Mucosa of descending colon (tissue), 3 donors: ENCODE measurements at regions not wholly inside any gene's neighbourhood (a gene's known extent, or its start where the extent isn't known, plus 50 kb on each side); places are given as distances from the start of the nearest gene placed in this dataset.

ENCODE experiments used
- ATAC-seq: fragments of 200-7000 bp; cut with Tn5 transposase; one replicate; pipeline ENCODE4 v1.9.1; 2020; ENCODE audit warnings: mild to moderate bottlenecking, moderate library complexity
- DNase-seq, 3 donors: peaks; one replicate each; pipeline ENCODE4 v3.0.0-alpha.2; 2020
- H3K36me3 ChIP-seq: fragments of 200-600 bp; one replicate; pipeline ENCODE4 v1.8.0; 2021; ENCODE audit warnings: low read depth, mild to moderate bottlenecking
- H3K4me1 ChIP-seq: fragments of 200-600 bp; one replicate; pipeline ENCODE4 v1.8.0; 2021; ENCODE audit warnings: low read depth, mild to moderate bottlenecking
- H3K4me3 ChIP-seq: fragments of 200-600 bp; one replicate; pipeline ENCODE4 v1.8.0; 2021; ENCODE audit warnings: mild to moderate bottlenecking
- H3K9me3 ChIP-seq: fragments of 200-600 bp; one replicate; pipeline ENCODE4 v1.8.0; 2021; ENCODE audit warnings: mild to moderate bottlenecking
- CTCF ChIP-seq: fragments of 200-600 bp; IDR thresholded peaks from one replicate; pipeline ENCODE4 v1.8.0; 2022; ENCODE audit warnings: antibody characterized with exemption, mild to moderate bottlenecking
- intact Hi-C, 2 donors: fragments of 100-400 bp; cut with DNase I in 1 of 2; cut with micrococcal nuclease in 1 of 2; formaldehyde crosslinking; loops; one replicate each; pipeline versions ENCODE4 v1.11.0 to v1.11.1; 2022; cut with DNase I, micrococcal nuclease
- donor health status: DM: no; HTN: no; CAD: no; lungs with moderate emphysema.
- donor health status: DM: no; HTN: no; CAD: no.
- donor health status: DM: no; HTN: yes; CAD: no.

- no peak overlapping the region for H3K4me3 ChIP-seq
- no peaks in the 10 kb centered on the region for H3K9me3 ChIP-seq
- TF ChIP-seq CTCF = no peak
- intact Hi-C loops = no loop called here
- H3K36me3 ChIP-seq = no peaks in the 10 kb centered on the region
- ATAC-seq (no peak), DNase-seq (no peak)
- H3K4me1 ChIP-seq = no peaks in the 10 kb centered on the region
These were observed 107.8 kb upstream of the GAS1 start for GRCh38 chr9:87054999-87055686.

- Histone ChIP-seq H3K4me3 (no peak overlapping the region), H3K9me3 (no peaks in the 10 kb centered on the region), H3K36me3 (no peaks in the 10 kb centered on the region), H3K4me1 (no peaks in the 10 kb centered on the region)
- DNase-seq (no peak), ATAC-seq (no peak)
- TF ChIP-seq CTCF = no peak
- intact Hi-C loops = no loop called here
These were observed 112.5 kb upstream of the GAS1 start for GRCh38 chr9:87059772-87060171.

GRCh38 chr9:87062746-87063145, 115.4 kb upstream of the GAS1 start:
- intact Hi-C loops = no loop called here
- ATAC-seq = no peak
- TF ChIP-seq CTCF = no peak
- Histone ChIP-seq H3K36me3 (no peaks in the 10 kb centered on the region), H3K4me3 (no peak overlapping the region), H3K9me3 (no peaks in the 10 kb centered on the region), H3K4me1 (no peaks in the 10 kb centered on the region)
- no peak for DNase-seq

- no peaks in the 10 kb centered on the region for H3K4me1 ChIP-seq
- DNase-seq (no peak), ATAC-seq (no peak)
- intact Hi-C loops = no loop called here
- H3K4me3 ChIP-seq = no peak overlapping the region
- H3K9me3 ChIP-seq = no peaks in the 10 kb centered on the region
- no peaks in the 10 kb centered on the region for H3K36me3 ChIP-seq
- no peak for TF ChIP-seq CTCF
These were observed 115.9 kb upstream of the GAS1 start for GRCh38 chr9:87063246-87063645.

GRCh38 chr9:87063871-87064270, 116.6 kb upstream of the GAS1 start:
- ATAC-seq = no peak
- intact Hi-C loops = no loop called here
- Histone ChIP-seq H3K9me3 (no peaks in the 10 kb centered on the region), H3K4me1 (no peaks in the 10 kb centered on the region), H3K36me3 (no peaks in the 10 kb centered on the region), H3K4me3 (no peak overlapping the region)
- no peak for DNase-seq
- TF ChIP-seq CTCF = no peak

- H3K4me1 ChIP-seq = no peaks in the 10 kb centered on the region
- ATAC-seq (no peak), DNase-seq (no peak)
- no peak for TF ChIP-seq CTCF
- no peak overlapping the region for H3K4me3 ChIP-seq
- no peaks in the 10 kb centered on the region for H3K36me3 ChIP-seq
- no peaks in the 10 kb centered on the region for H3K9me3 ChIP-seq
- intact Hi-C loops = no loop called here
These were observed 117.0 kb upstream of the GAS1 start for GRCh38 chr9:87064311-87064710.
